HG03575 (cell line): ENCODE measurements at regions not wholly inside any gene's neighbourhood (a gene's known extent, or its start where the extent isn't known, plus 50 kb on each side); places are given as distances from the start of the nearest gene placed in this dataset.

Experiments
- ATAC-seq: cut with Tn5 transposase; IDR thresholded peaks from one replicate; pipeline ENCODE4 v1.9.1; 2021; ENCODE audit not compliant: unreplicated experiment, insufficient number of reproducible peaks, low FRiP score; ENCODE audit errors: extremely low read depth

DNA sequence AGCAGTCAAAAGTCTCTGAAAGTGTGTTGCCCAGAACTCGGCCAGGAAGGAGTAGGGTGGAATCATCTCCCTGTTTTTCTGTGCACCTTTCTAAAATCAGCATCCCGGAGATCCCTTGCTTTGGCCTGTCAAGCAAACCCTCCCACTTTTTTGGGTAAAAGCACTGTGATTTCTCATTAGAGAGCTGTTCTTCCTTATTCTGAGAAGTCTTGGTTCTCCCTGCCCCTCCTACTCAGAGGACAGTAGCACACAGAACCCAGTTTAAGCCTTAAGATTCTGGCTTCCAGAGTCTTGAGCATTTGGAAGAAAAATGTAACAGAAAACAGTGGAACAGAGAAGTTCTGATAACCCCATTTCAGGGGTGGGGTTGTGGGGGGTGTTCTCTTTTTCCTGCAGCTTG, 52.6 kb upstream of the KATNAL1 start:
- ATAC-seq, result no peak

GRCh38 chr13:30360586-30360985, 53.2 kb upstream of the KATNAL1 start:
- no peak for ATAC-seq

DNA sequence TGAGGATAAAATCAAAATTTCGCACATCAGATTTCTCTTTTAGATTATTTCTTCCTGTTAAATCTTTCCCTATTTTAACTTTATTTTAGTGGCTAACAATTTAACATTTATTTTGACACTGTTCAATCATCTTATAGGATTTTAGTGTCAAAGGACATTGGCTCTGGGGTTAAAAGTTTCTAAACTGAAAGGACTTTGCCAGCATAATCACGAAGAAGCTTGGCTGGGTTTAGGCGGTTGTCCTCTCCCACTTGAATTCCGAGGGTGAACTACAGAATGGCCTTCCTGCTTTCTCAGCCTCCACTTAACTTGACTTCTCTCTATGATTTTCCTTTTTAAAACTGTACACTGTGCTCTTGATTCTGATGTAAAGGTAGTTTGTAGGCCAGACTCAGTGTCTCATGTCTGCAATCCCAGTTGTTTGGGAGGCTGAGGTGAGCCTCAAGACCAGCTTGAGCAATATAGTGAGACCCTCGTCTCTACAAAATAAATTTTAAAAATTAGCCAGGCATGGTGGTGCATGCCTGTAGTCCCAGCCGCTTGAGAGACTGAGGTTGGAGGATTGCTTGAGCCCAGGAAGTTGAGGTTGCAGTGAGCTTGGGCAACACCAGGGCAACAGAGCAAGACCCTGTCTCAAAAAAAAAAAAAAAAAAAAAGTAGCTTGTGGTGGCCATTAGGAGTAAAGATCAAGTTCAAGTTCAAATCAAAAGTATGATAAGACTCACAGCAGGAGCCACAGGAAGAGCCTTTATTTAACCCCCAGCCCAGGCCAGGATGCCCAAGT, 54.8 kb upstream of the KATNAL1 start:
- no peak for ATAC-seq

GRCh38 chr13:30362869-30363268, 55.5 kb upstream of the KATNAL1 start:
- ATAC-seq, result no peak

GRCh38 chr13:30363725-30364124, 56.4 kb upstream of the KATNAL1 start:
- no peak for ATAC-seq

GRCh38 chr13:30364133-30364532, 56.8 kb upstream of the KATNAL1 start:
- no peak for ATAC-seq

DNA sequence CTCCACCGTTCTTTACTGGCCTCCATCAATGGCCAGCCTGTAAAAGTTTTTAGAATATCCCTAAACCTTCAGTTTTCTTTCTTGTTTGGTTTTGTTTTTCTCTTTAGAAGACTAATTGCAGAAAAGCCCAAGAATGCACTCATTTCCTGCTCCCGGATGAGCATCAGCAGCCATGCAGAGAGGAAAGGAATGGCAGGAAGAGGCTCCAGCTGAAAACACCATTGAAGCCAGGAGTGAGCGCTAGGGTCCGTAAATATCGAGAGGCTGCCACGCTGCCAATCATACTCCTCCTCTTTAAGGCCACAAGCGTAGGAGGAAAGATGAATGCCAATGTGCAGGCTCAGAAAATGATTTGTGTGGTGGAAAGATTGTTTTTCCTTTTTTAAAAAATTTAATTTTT, 57.4 kb upstream of the UBE2L5 start:
- no peak for ATAC-seq

GRCh38 chr13:30366088-30366487, 56.2 kb upstream of the UBE2L5 start:
- no peak for ATAC-seq

DNA sequence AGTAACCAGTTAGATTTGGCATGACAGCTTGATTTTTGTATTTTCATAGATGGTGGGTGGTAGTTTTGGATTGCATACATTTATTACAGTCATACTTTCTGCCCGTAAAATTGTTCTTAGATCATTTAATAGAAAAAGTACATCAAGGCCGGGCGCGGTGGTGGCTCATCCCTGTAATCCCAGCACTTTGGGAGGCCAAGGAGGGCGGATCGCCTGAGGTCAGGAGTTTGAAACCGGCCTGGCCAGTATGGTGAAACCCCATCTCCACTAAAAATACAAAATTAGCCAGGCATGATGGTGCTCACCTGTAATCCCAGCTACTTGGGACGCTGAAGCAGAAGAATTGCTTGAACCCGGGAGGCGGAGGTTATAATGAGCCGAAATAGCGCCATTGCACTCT, 55.0 kb upstream of the UBE2L5 start:
- no peak for ATAC-seq

DNA sequence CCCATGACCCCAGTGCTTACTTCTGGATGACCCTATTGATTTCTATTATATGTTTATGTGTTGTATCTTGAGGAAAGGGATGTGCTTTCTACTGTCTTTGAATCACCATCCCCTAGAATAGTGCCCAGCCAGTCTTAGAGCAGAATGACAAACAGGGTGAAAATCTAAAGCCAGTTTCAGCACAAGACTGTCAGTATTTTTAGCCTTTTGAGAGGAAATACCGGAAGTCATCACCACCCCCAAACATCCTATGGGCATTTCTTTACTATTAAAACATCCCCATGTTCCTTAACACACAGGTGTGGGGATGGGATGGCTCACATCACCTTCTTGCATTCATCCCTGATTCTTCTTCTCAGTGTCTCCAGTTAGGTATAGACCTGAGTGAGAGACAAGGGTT, 52.1 kb upstream of the UBE2L5 start:
- no peak for ATAC-seq

- no peak for ATAC-seq
These were observed 51.3 kb upstream of the UBE2L5 start for GRCh38 chr13:30370916-30371521.

GRCh38 chr13:30371649-30372265, 50.5 kb upstream of the UBE2L5 start:
- ATAC-seq, result peak; percentile 45
